GM23338 (cell line): ENCODE measurements at regions not wholly inside any gene's neighbourhood (a gene's known extent, or its start where the extent isn't known, plus 50 kb on each side); places are given as distances from the start of the nearest gene placed in this dataset.

Source experiments
- ATAC-seq: fragments of 200-7000 bp; cut with Tn5 transposase; 3 replicates; pipeline ENCODE4 v1.9.1; 2020
- DNase-seq: peaks from one replicate; pipeline ENCODE4 v3.0.0-alpha.2; 2015; ENCODE audit warnings: low spot score
- H2AFZ ChIP-seq: fragments of 200-600 bp; sonication (generic); 2 replicates; pipeline ENCODE4 v1.8.0; 2016; ENCODE audit warnings: antibody characterized with exemption, mild to moderate bottlenecking, moderate library complexity
- H3F3A ChIP-seq: fragments of 200-600 bp; sonication (generic); replicated peaks from 2 replicates; pipeline ENCODE4 v1.8.0; 2017; ENCODE audit warnings: antibody characterized with exemption, mixed run types, low read depth
- H3K27ac ChIP-seq: fragments of 200-600 bp; sonication (generic); 2 replicates; pipeline ENCODE4 v1.6.1; 2016; ENCODE audit warnings: low read depth
- H3K27me3 ChIP-seq: fragments of 200-600 bp; sonication (generic); 2 replicates; pipeline ENCODE4 v1.8.0; 2016; ENCODE audit warnings: mild to moderate bottlenecking, mixed run types, moderate library complexity; ENCODE audit not compliant: insufficient read depth
- H3K36me3 ChIP-seq: fragments of 200-600 bp; sonication (generic); 2 replicates; pipeline ENCODE4 v1.8.0; 2016; ENCODE audit warnings: mild to moderate bottlenecking; ENCODE audit not compliant: insufficient read depth
- H3K4me1 ChIP-seq: fragments of 200-600 bp; sonication (generic); 2 replicates; pipeline ENCODE4 v1.8.0; 2016; ENCODE audit warnings: mild to moderate bottlenecking, moderate library complexity; ENCODE audit not compliant: insufficient read depth
- H3K4me2 ChIP-seq: fragments of 200-600 bp; sonication (generic); 2 replicates; pipeline ENCODE4 v1.7.1; 2017; ENCODE audit warnings: mixed run types
- H3K4me3 ChIP-seq: fragments of 200-600 bp; sonication (generic); 2 replicates; pipeline ENCODE4 v1.6.1; 2016; ENCODE audit warnings: mixed run types
- H3K79me2 ChIP-seq: fragments of 200-600 bp; sonication (generic); replicated peaks from 2 replicates; pipeline ENCODE4 v1.8.0; 2017; ENCODE audit warnings: mild to moderate bottlenecking; ENCODE audit not compliant: insufficient read depth
- H3K9me2 ChIP-seq: fragments of 200-600 bp; sonication (generic); 2 replicates; pipeline ENCODE4 v1.8.0; 2017; ENCODE audit not compliant: insufficient read depth
- H4K20me1 ChIP-seq: fragments of 200-600 bp; sonication (generic); replicated peaks from 2 replicates; pipeline ENCODE4 v1.8.0; 2017; ENCODE audit warnings: mild to moderate bottlenecking; ENCODE audit not compliant: insufficient read depth
- H3K27ac Mint-ChIP-seq: 2 replicates; pipeline ENCODE4 v1.8.0; 2020; ENCODE audit warnings: inconsistent platforms, mild to moderate bottlenecking, moderate library complexity, mixed read lengths
- H3K27me3 Mint-ChIP-seq: 3 replicates; pipeline ENCODE4 v1.8.0; 2022; ENCODE audit warnings: low read depth, mild to moderate bottlenecking, moderate library complexity, mixed read lengths, inconsistent platforms; ENCODE audit not compliant: insufficient read depth, poor library complexity
- H3K36me3 Mint-ChIP-seq: 3 replicates; pipeline ENCODE4 v1.8.0; 2021; ENCODE audit warnings: low read depth, mild to moderate bottlenecking, inconsistent platforms, moderate library complexity, mixed read lengths
- H3K4me1 Mint-ChIP-seq: 3 replicates; pipeline ENCODE4 v1.8.0; 2020; ENCODE audit warnings: mild to moderate bottlenecking, inconsistent platforms, mixed read lengths
- H3K4me3 Mint-ChIP-seq: 3 replicates; pipeline ENCODE4 v1.8.0; 2021; ENCODE audit warnings: moderate library complexity, mild to moderate bottlenecking, inconsistent platforms, mixed read lengths
- H3K9me3 Mint-ChIP-seq: 3 replicates; pipeline ENCODE4 v1.8.0; 2020; ENCODE audit warnings: moderate library complexity, mild to moderate bottlenecking, inconsistent platforms, mixed read lengths
- EZH2 ChIP-seq: fragments of 200-600 bp; sonication (generic); IDR thresholded peaks from one replicate; pipeline ENCODE4 v1.8.0; 2017; ENCODE audit warnings: antibody characterized with exemption, mild to moderate bottlenecking, low read depth; ENCODE audit not compliant: unreplicated experiment
- EZH2phosphoT487 ChIP-seq: fragments of 200-600 bp; sonication (generic); IDR thresholded peaks from one replicate; pipeline ENCODE4 v1.8.1; 2018; ENCODE audit warnings: antibody characterized with exemption; ENCODE audit not compliant: unreplicated experiment
- JUNB ChIP-seq: IDR thresholded peaks from one replicate; pipeline ENCODE4 v1.6.1; 2016; ENCODE audit warnings: antibody characterized with exemption; ENCODE audit not compliant: unreplicated experiment
- POLR2AphosphoS5 ChIP-seq: IDR thresholded peaks from 2 replicates; pipeline ENCODE4 v1.6.1; 2016; ENCODE audit warnings: antibody characterized with exemption, low read depth
- STAT1 ChIP-seq: IDR thresholded peaks from one replicate; pipeline ENCODE4 v1.6.1; 2016; ENCODE audit warnings: antibody characterized with exemption; ENCODE audit not compliant: unreplicated experiment
- ZNF331 ChIP-seq: fragments of 250-450 bp; sonication (Bioruptor Pico); IDR thresholded peaks from 2 replicates; pipeline ENCODE4 v1.5.0; 2020; ENCODE audit warnings: low read depth, mild to moderate bottlenecking, moderate library complexity
- TF ChIP-seq, protein P1 (sequence below), 2 experiments: fragments of 200-600 bp in 1 of 2; sonication (generic) in 1 of 2; conservative IDR thresholded peaks; 2 replicates each; pipeline versions ENCODE4 v1.5.1 to v1.6.1; 2016 to 2017; ENCODE audit warnings: antibody characterized with exemption in 2 of 2, low read depth in 2 of 2, mild to moderate bottlenecking in 2 of 2, moderate library complexity in 1 of 2
- TF ChIP-seq, protein P2 (sequence below): IDR thresholded peaks from one replicate; pipeline ENCODE4 v1.6.1; 2018; ENCODE audit warnings: antibody characterized with exemption; ENCODE audit not compliant: unreplicated experiment
- TF ChIP-seq, protein P3 (sequence below): IDR thresholded peaks from 2 replicates; pipeline ENCODE4 v1.6.1; 2016; ENCODE audit warnings: antibody characterized with exemption

GRCh38 chr15:69859866-69860265 is 237.9 kb downstream of the TLE3 start:
- DNase-seq (no peak), ATAC-seq (no peak)
- Histone ChIP-seq H3K9me2 (no peaks in the 10 kb centered on the region), H3K27ac (no peak overlapping the region), H3K4me2 (no peak overlapping the region), H3K4me3 (no peak overlapping the region), H2AFZ (no peak overlapping the region), H3K4me1 (no peaks in the 10 kb centered on the region; the same call in 1 of the 2 replicates), H4K20me1 (no peaks in the 10 kb centered on the region), H3K36me3 (no peaks in the 10 kb centered on the region), H3K27me3 (no peaks in the 10 kb centered on the region), H3F3A (no peaks in the 10 kb centered on the region), H3K79me2 (no peaks in the 10 kb centered on the region)
- peaks cover 12% of the 10 kb centered on the region for H3K27me3 Mint-ChIP-seq
- H3K36me3 Mint-ChIP-seq: peaks cover 4% of the 10 kb centered on the region; the same call in 1 of the 3 replicates
- TF ChIP-seq, protein P1, sequence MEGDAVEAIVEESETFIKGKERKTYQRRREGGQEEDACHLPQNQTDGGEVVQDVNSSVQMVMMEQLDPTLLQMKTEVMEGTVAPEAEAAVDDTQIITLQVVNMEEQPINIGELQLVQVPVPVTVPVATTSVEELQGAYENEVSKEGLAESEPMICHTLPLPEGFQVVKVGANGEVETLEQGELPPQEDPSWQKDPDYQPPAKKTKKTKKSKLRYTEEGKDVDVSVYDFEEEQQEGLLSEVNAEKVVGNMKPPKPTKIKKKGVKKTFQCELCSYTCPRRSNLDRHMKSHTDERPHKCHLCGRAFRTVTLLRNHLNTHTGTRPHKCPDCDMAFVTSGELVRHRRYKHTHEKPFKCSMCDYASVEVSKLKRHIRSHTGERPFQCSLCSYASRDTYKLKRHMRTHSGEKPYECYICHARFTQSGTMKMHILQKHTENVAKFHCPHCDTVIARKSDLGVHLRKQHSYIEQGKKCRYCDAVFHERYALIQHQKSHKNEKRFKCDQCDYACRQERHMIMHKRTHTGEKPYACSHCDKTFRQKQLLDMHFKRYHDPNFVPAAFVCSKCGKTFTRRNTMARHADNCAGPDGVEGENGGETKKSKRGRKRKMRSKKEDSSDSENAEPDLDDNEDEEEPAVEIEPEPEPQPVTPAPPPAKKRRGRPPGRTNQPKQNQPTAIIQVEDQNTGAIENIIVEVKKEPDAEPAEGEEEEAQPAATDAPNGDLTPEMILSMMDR (conservative IDR thresholded peaks at IDR 0.05; ENCODE audit: low read depth in 2 of 2): no peak
- TF ChIP-seq POLR2AphosphoS5: no peak
- TF ChIP-seq STAT1: no peak
- no peak for TF ChIP-seq ZNF331
- no peak for TF ChIP-seq EZH2
- no peak for TF ChIP-seq JUNB
- TF ChIP-seq EZH2phosphoT487: no peak
- TF ChIP-seq, protein P2, sequence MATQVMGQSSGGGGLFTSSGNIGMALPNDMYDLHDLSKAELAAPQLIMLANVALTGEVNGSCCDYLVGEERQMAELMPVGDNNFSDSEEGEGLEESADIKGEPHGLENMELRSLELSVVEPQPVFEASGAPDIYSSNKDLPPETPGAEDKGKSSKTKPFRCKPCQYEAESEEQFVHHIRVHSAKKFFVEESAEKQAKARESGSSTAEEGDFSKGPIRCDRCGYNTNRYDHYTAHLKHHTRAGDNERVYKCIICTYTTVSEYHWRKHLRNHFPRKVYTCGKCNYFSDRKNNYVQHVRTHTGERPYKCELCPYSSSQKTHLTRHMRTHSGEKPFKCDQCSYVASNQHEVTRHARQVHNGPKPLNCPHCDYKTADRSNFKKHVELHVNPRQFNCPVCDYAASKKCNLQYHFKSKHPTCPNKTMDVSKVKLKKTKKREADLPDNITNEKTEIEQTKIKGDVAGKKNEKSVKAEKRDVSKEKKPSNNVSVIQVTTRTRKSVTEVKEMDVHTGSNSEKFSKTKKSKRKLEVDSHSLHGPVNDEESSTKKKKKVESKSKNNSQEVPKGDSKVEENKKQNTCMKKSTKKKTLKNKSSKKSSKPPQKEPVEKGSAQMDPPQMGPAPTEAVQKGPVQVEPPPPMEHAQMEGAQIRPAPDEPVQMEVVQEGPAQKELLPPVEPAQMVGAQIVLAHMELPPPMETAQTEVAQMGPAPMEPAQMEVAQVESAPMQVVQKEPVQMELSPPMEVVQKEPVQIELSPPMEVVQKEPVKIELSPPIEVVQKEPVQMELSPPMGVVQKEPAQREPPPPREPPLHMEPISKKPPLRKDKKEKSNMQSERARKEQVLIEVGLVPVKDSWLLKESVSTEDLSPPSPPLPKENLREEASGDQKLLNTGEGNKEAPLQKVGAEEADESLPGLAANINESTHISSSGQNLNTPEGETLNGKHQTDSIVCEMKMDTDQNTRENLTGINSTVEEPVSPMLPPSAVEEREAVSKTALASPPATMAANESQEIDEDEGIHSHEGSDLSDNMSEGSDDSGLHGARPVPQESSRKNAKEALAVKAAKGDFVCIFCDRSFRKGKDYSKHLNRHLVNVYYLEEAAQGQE: no peak
- H3K9me3 Mint-ChIP-seq: peaks cover 3% of the 10 kb centered on the region; the same call in 1 of the 3 replicates
- H3K4me1 Mint-ChIP-seq: peaks cover 16% of the 10 kb centered on the region
- H3K4me3 Mint-ChIP-seq: no peak overlapping the region
- no peak overlapping the region for H3K27ac Mint-ChIP-seq

DNA sequence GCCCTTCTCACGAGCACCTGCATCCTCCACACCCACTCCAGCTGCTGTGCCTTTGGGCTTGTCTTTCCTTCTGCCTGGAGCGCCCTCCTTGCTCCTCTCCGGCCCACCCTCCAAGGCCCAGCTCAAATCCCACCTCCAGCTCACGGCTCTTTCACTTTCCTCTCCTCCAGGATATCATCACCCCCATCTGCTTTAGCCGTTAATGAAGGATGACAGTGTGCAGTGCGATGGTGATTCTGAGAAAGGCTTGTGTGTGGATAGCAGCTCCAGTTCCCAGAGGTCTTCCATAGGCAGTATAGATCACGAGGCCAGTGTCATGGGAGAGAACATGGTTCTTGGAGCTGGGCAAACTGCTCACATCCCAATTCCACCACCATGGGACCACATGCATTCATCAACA is 237.4 kb downstream of the TLE3 start:
- no peaks in the 10 kb centered on the region for H3F3A ChIP-seq
- H3K27me3 ChIP-seq: no peaks in the 10 kb centered on the region
- H3K4me2 ChIP-seq: no peak overlapping the region
- TF ChIP-seq ZNF331 (no peak), EZH2 (no peak), JUNB (no peak), POLR2AphosphoS5 (no peak)
- TF ChIP-seq, protein P1 (conservative IDR thresholded peaks at IDR 0.05; ENCODE audit: low read depth in 2 of 2): no peak
- TF ChIP-seq, protein P3, sequence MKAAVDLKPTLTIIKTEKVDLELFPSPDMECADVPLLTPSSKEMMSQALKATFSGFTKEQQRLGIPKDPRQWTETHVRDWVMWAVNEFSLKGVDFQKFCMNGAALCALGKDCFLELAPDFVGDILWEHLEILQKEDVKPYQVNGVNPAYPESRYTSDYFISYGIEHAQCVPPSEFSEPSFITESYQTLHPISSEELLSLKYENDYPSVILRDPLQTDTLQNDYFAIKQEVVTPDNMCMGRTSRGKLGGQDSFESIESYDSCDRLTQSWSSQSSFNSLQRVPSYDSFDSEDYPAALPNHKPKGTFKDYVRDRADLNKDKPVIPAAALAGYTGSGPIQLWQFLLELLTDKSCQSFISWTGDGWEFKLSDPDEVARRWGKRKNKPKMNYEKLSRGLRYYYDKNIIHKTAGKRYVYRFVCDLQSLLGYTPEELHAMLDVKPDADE: no peak
- no peak overlapping the region for H3K27ac ChIP-seq
- H4K20me1 ChIP-seq: no peaks in the 10 kb centered on the region
- peaks cover 4% of the 10 kb centered on the region; the same call in 1 of the 3 replicates for H3K36me3 Mint-ChIP-seq
- peaks cover 12% of the 10 kb centered on the region for H3K27me3 Mint-ChIP-seq
- no peak overlapping the region for H3K27ac Mint-ChIP-seq
- no peaks in the 10 kb centered on the region for H3K36me3 ChIP-seq
- H3K4me1 ChIP-seq: no peaks in the 10 kb centered on the region
- no peak overlapping the region for H3K4me3 ChIP-seq
- ATAC-seq (no peak), DNase-seq (no peak)
- peaks cover 11% of the 10 kb centered on the region for H3K4me1 Mint-ChIP-seq
- H3K79me2 ChIP-seq: no peaks in the 10 kb centered on the region
- H3K9me2 ChIP-seq: no peaks in the 10 kb centered on the region
- H3K9me3 Mint-ChIP-seq: peaks cover 3% of the 10 kb centered on the region; the same call in 1 of the 3 replicates
- H3K4me3 Mint-ChIP-seq: no peak overlapping the region
- H2AFZ ChIP-seq: no peak overlapping the region
